ENCODE measurements at regions not wholly inside any gene's neighbourhood (a gene's known extent, or its start where the extent isn't known, plus 50 kb on each side); places are given as distances from the start of the nearest gene placed in this dataset.

- TF ChIP-seq ZNF114 (CRISPR knock-in tag; IDR thresholded peaks at IDR 0.05), result no peak
- TF ChIP-seq ETS1 (IDR thresholded peaks at IDR 0.05), result no peak
- TF ChIP-seq ZNF331 (CRISPR knock-in tag; IDR thresholded peaks at IDR 0.05; ENCODE audit: low read depth), result no peak
- TF ChIP-seq POLR2AphosphoS5 (IDR thresholded peaks at IDR 0.05; ENCODE audit: low read depth), result no peak
- no peak for TF ChIP-seq EZH2phosphoT487 (IDR thresholded peaks at IDR 0.05; ENCODE audit: unreplicated experiment)
- no peak for TF ChIP-seq NANOG (IDR thresholded peaks at IDR 0.05; ENCODE audit: borderline replicate concordance)
- no peak for TF ChIP-seq EZH2 (IDR thresholded peaks at IDR 0.05; ENCODE audit: low read depth, unreplicated experiment)
Measured at GRCh38 chr13:80199067-80199466, 141.9 kb downstream of the SPRY2 start (continued).

- peaks cover 6% of the 10 kb centered on the region for H3K27me3 Mint-ChIP-seq (ENCODE audit: insufficient read depth, low read depth, poor library complexity)
- TF ChIP-seq, protein P1, sequence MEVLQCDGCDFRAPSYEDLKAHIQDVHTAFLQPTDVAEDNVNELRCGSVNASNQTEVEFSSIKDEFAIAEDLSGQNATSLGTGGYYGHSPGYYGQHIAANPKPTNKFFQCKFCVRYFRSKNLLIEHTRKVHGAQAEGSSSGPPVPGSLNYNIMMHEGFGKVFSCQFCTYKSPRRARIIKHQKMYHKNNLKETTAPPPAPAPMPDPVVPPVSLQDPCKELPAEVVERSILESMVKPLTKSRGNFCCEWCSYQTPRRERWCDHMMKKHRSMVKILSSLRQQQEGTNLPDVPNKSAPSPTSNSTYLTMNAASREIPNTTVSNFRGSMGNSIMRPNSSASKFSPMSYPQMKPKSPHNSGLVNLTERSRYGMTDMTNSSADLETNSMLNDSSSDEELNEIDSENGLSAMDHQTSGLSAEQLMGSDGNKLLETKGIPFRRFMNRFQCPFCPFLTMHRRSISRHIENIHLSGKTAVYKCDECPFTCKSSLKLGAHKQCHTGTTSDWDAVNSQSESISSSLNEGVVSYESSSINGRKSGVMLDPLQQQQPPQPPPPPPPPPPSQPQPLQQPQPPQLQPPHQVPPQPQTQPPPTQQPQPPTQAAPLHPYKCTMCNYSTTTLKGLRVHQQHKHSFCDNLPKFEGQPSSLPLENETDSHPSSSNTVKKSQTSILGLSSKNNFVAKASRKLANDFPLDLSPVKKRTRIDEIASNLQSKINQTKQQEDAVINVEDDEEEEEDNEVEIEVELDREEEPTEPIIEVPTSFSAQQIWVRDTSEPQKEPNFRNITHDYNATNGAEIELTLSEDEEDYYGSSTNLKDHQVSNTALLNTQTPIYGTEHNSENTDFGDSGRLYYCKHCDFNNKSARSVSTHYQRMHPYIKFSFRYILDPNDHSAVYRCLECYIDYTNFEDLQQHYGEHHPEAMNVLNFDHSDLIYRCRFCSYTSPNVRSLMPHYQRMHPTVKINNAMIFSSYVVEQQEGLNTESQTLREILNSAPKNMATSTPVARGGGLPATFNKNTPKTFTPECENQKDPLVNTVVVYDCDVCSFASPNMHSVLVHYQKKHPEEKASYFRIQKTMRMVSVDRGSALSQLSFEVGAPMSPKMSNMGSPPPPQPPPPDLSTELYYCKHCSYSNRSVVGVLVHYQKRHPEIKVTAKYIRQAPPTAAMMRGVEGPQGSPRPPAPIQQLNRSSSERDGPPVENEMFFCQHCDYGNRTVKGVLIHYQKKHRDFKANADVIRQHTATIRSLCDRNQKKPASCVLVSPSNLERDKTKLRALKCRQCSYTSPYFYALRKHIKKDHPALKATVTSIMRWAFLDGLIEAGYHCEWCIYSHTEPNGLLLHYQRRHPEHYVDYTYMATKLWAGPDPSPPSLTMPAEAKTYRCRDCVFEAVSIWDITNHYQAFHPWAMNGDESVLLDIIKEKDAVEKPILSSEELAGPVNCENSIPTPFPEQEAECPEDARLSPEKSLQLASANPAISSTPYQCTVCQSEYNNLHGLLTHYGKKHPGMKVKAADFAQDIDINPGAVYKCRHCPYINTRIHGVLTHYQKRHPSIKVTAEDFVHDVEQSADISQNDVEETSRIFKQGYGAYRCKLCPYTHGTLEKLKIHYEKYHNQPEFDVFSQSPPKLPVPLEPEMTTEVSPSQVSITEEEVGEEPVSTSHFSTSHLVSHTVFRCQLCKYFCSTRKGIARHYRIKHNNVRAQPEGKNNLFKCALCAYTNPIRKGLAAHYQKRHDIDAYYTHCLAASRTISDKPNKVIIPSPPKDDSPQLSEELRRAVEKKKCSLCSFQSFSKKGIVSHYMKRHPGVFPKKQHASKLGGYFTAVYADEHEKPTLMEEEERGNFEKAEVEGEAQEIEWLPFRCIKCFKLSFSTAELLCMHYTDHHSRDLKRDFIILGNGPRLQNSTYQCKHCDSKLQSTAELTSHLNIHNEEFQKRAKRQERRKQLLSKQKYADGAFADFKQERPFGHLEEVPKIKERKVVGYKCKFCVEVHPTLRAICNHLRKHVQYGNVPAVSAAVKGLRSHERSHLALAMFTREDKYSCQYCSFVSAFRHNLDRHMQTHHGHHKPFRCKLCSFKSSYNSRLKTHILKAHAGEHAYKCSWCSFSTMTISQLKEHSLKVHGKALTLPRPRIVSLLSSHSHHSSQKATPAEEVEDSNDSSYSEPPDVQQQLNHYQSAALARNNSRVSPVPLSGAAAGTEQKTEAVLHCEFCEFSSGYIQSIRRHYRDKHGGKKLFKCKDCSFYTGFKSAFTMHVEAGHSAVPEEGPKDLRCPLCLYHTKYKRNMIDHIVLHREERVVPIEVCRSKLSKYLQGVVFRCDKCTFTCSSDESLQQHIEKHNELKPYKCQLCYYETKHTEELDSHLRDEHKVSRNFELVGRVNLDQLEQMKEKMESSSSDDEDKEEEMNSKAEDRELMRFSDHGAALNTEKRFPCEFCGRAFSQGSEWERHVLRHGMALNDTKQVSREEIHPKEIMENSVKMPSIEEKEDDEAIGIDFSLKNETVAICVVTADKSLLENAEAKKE (CRISPR knock-in tag; IDR thresholded peaks at IDR 0.05), result no peak
- TF ChIP-seq JUNB (IDR thresholded peaks at IDR 0.05; ENCODE audit: unreplicated experiment) (no peak), EZH2 (IDR thresholded peaks at IDR 0.05; ENCODE audit: low read depth, unreplicated experiment) (no peak), ETS1 (IDR thresholded peaks at IDR 0.05) (no peak), CTCF (conservative IDR thresholded peaks at IDR 0.05; ENCODE audit: low read depth in 2 of 2) (no peak), CREB1 (CRISPR knock-in tag; IDR thresholded peaks at IDR 0.05; ENCODE audit: low read depth) (no peak), POLR2AphosphoS5 (IDR thresholded peaks at IDR 0.05; ENCODE audit: low read depth) (no peak), ZNF331 (CRISPR knock-in tag; IDR thresholded peaks at IDR 0.05; ENCODE audit: low read depth) (no peak), NANOG (IDR thresholded peaks at IDR 0.05; ENCODE audit: borderline replicate concordance) (no peak), STAT1 (IDR thresholded peaks at IDR 0.05; ENCODE audit: unreplicated experiment) (no peak)
- no peak for DNase-seq (ENCODE audit: low spot score)
- Histone ChIP-seq H4K20me1 (replicated peaks; ENCODE audit: insufficient read depth) (no peaks in the 10 kb centered on the region), H3K27me3 (ENCODE audit: insufficient read depth) (no peaks in the 10 kb centered on the region), H3K79me2 (replicated peaks; ENCODE audit: insufficient read depth) (no peaks in the 10 kb centered on the region), H2AFZ (peak overlapping the region; percentile 85; the same call in 1 of the 2 replicates), H3K4me1 (ENCODE audit: insufficient read depth) (no peaks in the 10 kb centered on the region), H3F3A (replicated peaks; ENCODE audit: low read depth) (no peaks in the 10 kb centered on the region), H3K9me2 (ENCODE audit: insufficient read depth) (no peaks in the 10 kb centered on the region), H3K27ac (ENCODE audit: low read depth) (no peak overlapping the region), H3K4me3 (no peak overlapping the region), H3K36me3 (ENCODE audit: insufficient read depth) (no peaks in the 10 kb centered on the region), H3K4me2 (no peak overlapping the region)
- no peak for ATAC-seq
- no peak overlapping the region for H3K4me3 Mint-ChIP-seq
- H3K27ac Mint-ChIP-seq, result no peak overlapping the region
- H3K4me1 Mint-ChIP-seq, result peaks cover 10% of the 10 kb centered on the region; the same call in 2 of the 3 replicates
- H3K36me3 Mint-ChIP-seq (ENCODE audit: low read depth), result no peaks in the 10 kb centered on the region
- H3K9me3 Mint-ChIP-seq, result no peaks in the 10 kb centered on the region
Measured at GRCh38 chr13:80196756-80197155, 144.2 kb downstream of the SPRY2 start.

Data from GM23338 (cell line).